ENCODE measurements at regions not wholly inside any gene's neighbourhood (a gene's known extent, or its start where the extent isn't known, plus 50 kb on each side); places are given as distances from the start of the nearest gene placed in this dataset.

GRCh38 chr2:20148426-20148922, 76.5 kb downstream of the SDC1 start (continued):
- TF ChIP-seq, protein P1, sequence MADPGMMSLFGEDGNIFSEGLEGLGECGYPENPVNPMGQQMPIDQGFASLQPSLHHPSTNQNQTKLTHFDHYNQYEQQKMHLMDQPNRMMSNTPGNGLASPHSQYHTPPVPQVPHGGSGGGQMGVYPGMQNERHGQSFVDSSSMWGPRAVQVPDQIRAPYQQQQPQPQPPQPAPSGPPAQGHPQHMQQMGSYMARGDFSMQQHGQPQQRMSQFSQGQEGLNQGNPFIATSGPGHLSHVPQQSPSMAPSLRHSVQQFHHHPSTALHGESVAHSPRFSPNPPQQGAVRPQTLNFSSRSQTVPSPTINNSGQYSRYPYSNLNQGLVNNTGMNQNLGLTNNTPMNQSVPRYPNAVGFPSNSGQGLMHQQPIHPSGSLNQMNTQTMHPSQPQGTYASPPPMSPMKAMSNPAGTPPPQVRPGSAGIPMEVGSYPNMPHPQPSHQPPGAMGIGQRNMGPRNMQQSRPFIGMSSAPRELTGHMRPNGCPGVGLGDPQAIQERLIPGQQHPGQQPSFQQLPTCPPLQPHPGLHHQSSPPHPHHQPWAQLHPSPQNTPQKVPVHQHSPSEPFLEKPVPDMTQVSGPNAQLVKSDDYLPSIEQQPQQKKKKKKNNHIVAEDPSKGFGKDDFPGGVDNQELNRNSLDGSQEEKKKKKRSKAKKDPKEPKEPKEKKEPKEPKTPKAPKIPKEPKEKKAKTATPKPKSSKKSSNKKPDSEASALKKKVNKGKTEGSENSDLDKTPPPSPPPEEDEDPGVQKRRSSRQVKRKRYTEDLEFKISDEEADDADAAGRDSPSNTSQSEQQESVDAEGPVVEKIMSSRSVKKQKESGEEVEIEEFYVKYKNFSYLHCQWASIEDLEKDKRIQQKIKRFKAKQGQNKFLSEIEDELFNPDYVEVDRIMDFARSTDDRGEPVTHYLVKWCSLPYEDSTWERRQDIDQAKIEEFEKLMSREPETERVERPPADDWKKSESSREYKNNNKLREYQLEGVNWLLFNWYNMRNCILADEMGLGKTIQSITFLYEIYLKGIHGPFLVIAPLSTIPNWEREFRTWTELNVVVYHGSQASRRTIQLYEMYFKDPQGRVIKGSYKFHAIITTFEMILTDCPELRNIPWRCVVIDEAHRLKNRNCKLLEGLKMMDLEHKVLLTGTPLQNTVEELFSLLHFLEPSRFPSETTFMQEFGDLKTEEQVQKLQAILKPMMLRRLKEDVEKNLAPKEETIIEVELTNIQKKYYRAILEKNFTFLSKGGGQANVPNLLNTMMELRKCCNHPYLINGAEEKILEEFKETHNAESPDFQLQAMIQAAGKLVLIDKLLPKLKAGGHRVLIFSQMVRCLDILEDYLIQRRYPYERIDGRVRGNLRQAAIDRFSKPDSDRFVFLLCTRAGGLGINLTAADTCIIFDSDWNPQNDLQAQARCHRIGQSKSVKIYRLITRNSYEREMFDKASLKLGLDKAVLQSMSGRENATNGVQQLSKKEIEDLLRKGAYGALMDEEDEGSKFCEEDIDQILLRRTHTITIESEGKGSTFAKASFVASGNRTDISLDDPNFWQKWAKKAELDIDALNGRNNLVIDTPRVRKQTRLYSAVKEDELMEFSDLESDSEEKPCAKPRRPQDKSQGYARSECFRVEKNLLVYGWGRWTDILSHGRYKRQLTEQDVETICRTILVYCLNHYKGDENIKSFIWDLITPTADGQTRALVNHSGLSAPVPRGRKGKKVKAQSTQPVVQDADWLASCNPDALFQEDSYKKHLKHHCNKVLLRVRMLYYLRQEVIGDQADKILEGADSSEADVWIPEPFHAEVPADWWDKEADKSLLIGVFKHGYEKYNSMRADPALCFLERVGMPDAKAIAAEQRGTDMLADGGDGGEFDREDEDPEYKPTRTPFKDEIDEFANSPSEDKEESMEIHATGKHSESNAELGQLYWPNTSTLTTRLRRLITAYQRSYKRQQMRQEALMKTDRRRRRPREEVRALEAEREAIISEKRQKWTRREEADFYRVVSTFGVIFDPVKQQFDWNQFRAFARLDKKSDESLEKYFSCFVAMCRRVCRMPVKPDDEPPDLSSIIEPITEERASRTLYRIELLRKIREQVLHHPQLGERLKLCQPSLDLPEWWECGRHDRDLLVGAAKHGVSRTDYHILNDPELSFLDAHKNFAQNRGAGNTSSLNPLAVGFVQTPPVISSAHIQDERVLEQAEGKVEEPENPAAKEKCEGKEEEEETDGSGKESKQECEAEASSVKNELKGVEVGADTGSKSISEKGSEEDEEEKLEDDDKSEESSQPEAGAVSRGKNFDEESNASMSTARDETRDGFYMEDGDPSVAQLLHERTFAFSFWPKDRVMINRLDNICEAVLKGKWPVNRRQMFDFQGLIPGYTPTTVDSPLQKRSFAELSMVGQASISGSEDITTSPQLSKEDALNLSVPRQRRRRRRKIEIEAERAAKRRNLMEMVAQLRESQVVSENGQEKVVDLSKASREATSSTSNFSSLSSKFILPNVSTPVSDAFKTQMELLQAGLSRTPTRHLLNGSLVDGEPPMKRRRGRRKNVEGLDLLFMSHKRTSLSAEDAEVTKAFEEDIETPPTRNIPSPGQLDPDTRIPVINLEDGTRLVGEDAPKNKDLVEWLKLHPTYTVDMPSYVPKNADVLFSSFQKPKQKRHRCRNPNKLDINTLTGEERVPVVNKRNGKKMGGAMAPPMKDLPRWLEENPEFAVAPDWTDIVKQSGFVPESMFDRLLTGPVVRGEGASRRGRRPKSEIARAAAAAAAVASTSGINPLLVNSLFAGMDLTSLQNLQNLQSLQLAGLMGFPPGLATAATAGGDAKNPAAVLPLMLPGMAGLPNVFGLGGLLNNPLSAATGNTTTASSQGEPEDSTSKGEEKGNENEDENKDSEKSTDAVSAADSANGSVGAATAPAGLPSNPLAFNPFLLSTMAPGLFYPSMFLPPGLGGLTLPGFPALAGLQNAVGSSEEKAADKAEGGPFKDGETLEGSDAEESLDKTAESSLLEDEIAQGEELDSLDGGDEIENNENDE (IDR thresholded peaks at IDR 0.05; ENCODE audit: insufficient replicate concordance, low read length), result no peak
- TF ChIP-seq YY1 (IDR thresholded peaks at IDR 0.05; ENCODE audit: low read depth, low read length) (no peak), CBX5 (IDR thresholded peaks at IDR 0.05; ENCODE audit: low read depth, low read length) (no peak), SUZ12 (IDR thresholded peaks at IDR 0.05; ENCODE audit: low read length) (no peak), BACH1 (IDR thresholded peaks at IDR 0.05; ENCODE audit: low read length) (no peak)
